Peyer's patch (tissue), 4 donors: ENCODE measurements at regions not wholly inside any gene's neighbourhood (a gene's known extent, or its start where the extent isn't known, plus 50 kb on each side); places are given as distances from the start of the nearest gene placed in this dataset.

ENCODE experiments used
- POLR2A ChIP-seq, 2 donors: fragments of 450-650 bp; IDR thresholded peaks; one replicate each; pipeline ENCODE4 v1.5.1; 2017; ENCODE audit warnings: antibody characterized with exemption in 2 of 2, mild to moderate bottlenecking in 2 of 2, moderate library complexity in 2 of 2
- TF ChIP-seq, protein P1 (sequence below), 6 experiments: fragments of 450-650 bp in 4 of 6; fragments of 200-600 bp in 2 of 6; sonication (generic) in 1 of 6; IDR thresholded peaks; one replicate each; pipeline ENCODE4 v1.5.1; 2017 to 2019; ENCODE audit warnings: antibody characterized with exemption in 6 of 6, mild to moderate bottlenecking in 3 of 6, moderate library complexity in 1 of 6

DNA sequence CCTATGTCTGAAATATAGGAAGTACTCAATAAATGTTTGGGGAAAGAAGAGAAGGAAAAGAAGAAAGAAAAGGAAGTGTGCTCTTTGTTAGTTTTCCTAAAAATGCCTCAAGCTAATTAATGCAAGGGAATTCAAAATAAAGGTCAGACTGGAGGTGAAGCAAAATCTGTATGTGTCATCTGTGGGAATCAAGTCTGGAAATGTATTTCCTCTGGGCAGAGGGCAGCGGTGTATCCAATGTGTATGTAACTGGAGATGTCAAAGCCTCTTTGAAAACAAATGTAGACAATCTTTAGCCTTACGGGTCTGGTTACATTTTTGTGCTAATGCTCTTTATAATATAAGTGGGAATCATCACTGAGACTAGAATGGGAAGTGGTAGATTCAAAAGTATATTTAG is 471.4 kb downstream of the MAN2A1 start:
- TF ChIP-seq, protein P1, sequence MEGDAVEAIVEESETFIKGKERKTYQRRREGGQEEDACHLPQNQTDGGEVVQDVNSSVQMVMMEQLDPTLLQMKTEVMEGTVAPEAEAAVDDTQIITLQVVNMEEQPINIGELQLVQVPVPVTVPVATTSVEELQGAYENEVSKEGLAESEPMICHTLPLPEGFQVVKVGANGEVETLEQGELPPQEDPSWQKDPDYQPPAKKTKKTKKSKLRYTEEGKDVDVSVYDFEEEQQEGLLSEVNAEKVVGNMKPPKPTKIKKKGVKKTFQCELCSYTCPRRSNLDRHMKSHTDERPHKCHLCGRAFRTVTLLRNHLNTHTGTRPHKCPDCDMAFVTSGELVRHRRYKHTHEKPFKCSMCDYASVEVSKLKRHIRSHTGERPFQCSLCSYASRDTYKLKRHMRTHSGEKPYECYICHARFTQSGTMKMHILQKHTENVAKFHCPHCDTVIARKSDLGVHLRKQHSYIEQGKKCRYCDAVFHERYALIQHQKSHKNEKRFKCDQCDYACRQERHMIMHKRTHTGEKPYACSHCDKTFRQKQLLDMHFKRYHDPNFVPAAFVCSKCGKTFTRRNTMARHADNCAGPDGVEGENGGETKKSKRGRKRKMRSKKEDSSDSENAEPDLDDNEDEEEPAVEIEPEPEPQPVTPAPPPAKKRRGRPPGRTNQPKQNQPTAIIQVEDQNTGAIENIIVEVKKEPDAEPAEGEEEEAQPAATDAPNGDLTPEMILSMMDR (IDR thresholded peaks at IDR 0.05): no peak
- no peak for TF ChIP-seq POLR2A (IDR thresholded peaks at IDR 0.05)
